Umbilical cord (tissue), 1 donor: ENCODE measurements at regions not wholly inside any gene's neighbourhood (a gene's known extent, or its start where the extent isn't known, plus 50 kb on each side); places are given as distances from the start of the nearest gene placed in this dataset.

ENCODE experiments used
- DNase-seq: peaks from one replicate; pipeline ENCODE4 v3.0.0-alpha.2; 2015; ENCODE audit warnings: low spot score

DNA sequence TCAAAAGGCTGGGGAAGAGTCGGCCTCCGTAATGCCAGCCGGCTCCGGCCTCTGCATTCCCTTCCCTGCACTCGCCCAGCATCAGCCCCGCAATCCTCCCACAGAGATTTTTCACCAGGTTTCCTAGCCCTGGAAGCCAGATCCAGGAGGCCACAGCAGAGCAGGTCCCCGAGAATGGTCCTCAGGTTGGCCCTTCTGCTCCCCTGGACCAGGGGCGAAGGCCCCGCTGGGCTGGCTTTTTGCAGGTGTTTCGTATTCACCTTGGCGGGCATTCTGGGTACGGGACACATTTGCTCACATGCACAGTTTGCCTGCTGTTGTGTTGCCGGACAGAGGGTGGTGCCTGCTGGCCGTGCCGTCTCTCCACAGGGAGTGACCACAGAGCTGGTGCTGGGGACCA lies 309.5 kb downstream of the NDUFA10 start:
- no peak for DNase-seq

DNA sequence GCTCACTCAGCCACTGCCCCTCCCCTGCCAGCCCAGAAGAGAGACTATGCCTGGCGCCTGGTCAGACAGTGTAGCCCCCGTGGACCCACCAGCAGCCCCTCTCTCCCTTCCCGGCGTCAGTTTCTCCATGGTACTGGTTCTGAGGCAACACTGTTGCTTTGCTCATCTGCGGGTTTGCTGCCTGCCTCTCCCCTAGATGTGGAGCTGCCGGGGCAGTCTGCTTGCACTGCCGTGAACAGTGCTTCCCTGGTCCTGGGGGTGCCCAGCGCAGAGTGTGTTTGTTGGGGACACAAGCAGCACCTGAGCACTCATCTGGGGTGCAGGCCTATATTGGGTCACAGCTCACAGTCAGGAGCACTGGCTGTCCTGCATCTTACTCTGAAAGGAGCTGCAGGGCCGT lies 309.9 kb downstream of the NDUFA10 start:
- no peak for DNase-seq

- no peak for DNase-seq
Observed at GRCh38 chr2:239714116-239714515, 311.0 kb downstream of the NDUFA10 start.

- no peak for DNase-seq
Observed at GRCh38 chr2:239712755-239713154, 311.9 kb upstream of the HDAC4 start.

- no peak for DNase-seq
Observed at GRCh38 chr2:239711911-239712570, 311.2 kb upstream of the HDAC4 start.

- DNase-seq, result no peak
Observed at GRCh38 chr2:239710953-239711861, 310.4 kb upstream of the HDAC4 start.

DNA sequence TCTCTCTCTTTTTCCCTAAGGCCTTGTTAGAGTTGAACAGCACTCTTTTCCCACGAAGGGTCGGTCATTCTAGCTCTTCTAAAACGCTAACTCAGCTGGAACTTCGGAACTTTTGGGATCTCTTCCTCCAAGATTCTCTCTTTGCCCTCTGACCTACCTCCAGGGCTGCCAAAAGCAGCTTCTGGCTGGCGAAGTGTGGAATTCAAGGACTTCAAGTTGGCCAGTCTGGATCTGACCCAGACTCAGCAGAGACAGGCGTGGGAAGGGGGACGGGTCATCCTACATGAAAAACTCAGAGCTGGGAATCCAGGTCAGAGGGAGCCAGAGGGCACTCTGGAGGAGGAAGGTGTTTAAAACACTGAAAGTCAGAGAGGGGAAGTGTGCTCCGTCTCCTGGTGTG lies 305.5 kb upstream of the HDAC4 start:
- peak; percentile 20 for DNase-seq

DNA sequence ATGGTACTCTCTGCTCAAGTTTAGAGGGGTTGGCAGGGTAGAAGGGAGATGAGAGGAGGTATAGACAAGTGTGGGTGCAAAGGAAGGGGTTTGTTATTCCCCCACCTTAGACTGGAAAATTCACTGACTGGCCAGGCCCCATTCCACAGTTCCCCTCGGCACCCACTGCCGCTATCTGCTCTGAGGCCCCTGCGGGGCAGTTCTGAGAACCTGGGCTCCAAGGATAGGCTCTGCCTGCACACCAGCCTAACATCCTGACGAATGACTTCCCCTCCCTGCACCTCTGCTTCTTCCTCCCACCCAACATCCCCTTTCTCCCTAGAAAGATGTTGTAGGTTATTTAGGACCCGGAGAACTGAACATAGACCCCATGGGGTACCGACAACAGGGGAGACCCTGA lies 303.9 kb upstream of the HDAC4 start:
- no peak for DNase-seq

DNA sequence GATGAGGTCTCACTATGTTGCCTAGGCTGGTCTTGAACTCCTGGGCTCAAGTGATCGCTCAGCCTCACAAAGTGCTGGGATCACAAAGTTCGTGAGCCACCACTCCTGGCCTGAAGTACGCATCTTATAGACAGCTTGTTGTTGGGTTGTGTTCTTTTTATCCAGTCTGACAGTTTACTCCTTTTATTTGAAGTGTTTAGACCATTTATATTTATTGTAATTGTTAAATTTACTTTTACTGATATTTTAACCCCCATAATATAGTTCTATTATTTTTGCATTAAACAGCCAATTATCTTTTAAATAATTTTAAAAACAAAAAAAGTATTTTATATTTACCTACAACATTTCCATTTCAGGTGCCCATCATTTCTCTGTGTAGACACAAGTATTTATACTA lies 303.0 kb upstream of the HDAC4 start:
- no peak for DNase-seq

GRCh38 chr2:239700686-239701345 lies 300.0 kb upstream of the HDAC4 start:
- no peak for DNase-seq

GRCh38 chr2:239697399-239698164 lies 296.8 kb upstream of the HDAC4 start:
- DNase-seq, result no peak

- no peak for DNase-seq
Observed at GRCh38 chr2:239696559-239697207, 295.9 kb upstream of the HDAC4 start.

- no peak for DNase-seq
Observed at GRCh38 chr2:239695728-239696240, 295.0 kb upstream of the HDAC4 start.

DNA sequence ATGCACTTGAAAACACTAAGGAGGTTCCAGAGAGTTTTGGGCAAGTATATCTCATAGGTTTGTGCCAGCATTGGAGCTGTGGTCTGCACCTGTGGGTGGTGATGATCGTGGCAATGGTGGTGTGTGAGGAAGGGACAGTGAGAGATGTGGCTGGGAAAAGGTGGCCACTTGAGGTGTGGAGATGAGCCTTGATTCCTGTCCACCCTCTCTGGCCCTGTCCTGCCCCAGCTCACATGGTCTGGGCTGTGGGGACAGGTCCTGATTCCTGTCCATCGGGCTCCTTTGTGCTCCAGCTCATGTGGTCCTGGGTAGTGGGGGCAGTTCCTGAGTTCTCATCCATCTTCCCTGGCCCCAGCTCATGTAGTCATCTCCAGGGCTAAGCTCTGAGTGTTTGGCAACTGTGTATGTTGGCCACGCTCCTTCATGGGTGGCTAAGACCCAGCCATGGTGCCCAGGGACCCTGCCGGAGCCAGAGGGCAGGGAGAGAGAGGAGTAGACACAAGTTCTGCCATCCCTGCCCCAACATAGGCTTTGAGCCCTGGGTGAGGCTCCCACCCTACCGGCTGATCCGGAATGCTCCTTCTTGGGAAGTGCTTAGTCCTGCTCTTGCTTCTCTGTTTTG lies 294.4 kb upstream of the HDAC4 start:
- no peak for DNase-seq

GRCh38 chr2:239694487-239694886 lies 293.7 kb upstream of the HDAC4 start:
- DNase-seq, result no peak

DNA sequence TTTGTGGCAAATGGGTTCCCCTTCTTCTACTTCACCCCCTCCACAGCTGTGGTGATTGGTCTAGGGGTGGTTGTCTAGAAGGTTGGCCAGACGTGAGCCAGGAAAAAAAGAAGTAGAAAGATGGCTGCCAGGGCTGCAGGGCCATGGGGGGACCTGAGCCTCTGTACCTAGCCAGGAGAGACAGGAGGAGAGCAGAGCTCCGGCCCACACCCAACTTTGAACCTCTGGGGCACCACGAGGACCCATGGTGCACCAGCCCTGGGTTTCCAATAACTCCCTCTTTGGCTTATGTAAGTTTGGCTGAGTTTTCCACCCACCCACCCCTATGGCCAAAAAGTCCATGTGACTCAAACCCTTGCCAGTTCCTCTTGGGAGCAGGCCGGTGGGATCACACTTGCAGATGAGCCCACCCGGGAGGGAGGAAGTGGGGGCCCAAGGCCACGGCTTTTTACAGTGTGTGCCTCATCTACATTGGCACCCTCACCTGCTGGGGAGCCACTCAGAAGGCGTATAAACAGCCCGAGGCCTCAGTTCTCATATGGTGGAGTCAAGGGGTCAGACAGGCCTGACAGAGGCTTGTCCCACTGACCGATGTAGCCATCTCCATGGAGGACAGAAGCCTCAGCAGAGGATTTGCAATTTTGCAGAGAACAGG lies 293.1 kb upstream of the HDAC4 start:
- no peak for DNase-seq

DNA sequence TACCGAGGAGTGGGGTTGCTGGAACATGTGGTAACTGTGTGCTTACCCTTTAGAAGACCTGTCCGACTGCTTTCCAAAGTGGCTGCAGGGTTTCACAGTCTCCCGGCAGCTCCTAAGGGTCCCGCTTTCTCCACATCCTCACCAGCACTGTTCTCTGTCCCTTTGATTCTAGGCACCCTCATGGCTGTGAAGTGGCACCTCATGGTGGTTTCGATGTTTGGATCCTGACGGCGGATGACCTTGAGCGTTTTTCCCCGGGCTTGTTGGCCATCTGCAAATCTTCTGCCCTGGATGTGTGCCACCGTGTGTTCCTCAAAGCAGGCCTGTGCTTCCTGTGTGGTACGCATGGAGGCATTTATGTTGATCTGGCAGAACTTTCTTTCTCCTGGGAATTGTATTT lies 292.5 kb upstream of the HDAC4 start:
- DNase-seq, result no peak

DNA sequence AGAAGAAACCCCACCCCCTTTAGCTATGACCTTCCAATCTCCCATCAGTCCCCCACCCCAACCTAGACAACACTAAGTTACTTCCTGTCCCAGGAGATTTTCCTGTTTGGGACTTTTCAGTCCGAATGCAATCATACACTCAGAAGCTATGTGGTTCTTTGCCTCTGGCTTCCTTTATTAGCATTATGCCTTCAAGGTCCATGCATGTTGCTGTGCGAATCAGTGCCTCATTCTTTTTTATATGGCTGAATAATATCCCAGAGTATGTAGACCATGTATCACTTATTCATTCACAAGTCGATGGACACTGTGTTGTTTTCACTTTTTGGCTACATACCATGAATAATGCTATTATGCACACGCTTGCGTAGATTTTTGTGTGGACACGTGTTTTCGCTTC lies 292.1 kb upstream of the HDAC4 start:
- DNase-seq, result no peak

DNA sequence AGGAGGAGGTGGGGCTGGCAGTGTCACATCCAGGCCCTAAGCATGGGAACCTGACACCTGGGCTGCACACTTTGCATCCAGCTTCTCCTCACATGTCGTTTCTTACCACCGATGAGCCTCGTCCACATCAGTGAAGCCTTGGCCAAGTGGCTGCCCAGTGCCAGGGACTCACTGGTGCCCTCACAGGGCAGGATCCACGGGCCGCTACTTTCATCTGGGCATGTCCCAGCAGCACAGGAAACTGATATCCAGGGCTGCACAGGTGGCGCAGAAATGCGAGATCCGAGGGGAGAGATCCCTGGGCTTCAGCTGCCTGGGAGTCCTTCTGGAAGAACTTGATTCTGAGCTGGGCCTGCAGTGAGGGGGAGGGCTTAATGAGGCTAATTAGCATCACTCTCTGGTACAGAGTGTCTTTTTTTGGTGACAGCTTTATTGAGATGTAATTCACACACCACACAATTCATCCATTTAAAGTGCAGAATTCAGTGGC lies 291.6 kb upstream of the HDAC4 start:
- no peak for DNase-seq

GRCh38 chr2:239691720-239692119 lies 290.9 kb upstream of the HDAC4 start:
- no peak for DNase-seq
